ENCODE measurements at regions not wholly inside any gene's neighbourhood (a gene's known extent, or its start where the extent isn't known, plus 50 kb on each side); places are given as distances from the start of the nearest gene placed in this dataset.
"Not testable (repeated sequence)": the region's sequence is repeated elsewhere in the genome, so short reads cannot be mapped to it uniquely, and the experiment has no call there.

DNA sequence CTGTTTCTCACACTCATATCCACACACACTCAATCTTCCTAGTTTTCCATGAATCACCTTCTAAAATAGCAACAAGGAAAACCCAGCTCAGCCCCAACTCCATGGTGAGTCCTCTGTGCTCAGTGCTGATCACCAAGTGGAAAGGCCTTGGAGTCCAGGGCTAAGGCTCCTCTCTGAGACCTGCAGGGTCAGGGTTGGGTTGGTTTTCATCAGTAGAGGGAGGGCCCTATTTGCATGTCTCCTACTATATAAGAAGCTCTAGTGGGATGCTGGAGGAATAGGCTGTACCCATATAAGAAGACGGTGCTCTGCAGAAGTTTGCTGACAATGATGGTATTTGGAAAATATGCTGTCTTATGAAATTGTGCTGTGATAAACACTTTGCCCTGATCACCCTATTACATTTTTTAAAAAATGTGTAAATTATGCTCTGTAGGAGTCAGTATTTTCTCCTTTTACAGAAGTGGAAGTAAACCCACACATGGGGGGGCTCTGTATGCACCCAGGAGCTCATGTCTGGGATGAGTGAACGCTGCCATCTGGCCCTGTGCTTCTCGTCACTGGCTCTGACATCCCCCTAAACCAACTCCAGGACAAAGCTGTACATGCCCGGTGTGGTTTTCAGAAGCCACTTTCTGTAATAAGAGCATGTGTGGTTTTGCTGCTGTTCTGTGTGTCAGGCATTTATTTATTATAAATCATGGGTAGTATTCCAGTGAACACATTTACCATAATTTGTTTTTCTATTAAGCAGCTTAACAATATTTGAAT is 536.3 kb downstream of the TMEM121 start:
- no peaks in the 10 kb centered on the region for H3K36me3 ChIP-seq
- TF ChIP-seq Cebpa-rat (IDR thresholded peaks at IDR 0.05) = no peak
- no peak overlapping the region for H3K27ac ChIP-seq
- H3K9ac ChIP-seq = no peak overlapping the region
- H3K4me1 ChIP-seq = peaks cover 0 to 55% (median 29%) of the 10 kb centered on the region in 10 experiments; a peak in 14 of 20 replicates
- H3K27me3 ChIP-seq = no peaks in the 10 kb centered on the region
- no peaks in the 10 kb centered on the region for H4K20me1 ChIP-seq
- H3K4me2 ChIP-seq = peak overlapping the region in 8 of 11 experiments; percentile 23 to 68 (median 54); a peak in 13 of 22 replicates
- no peak overlapping the region for H3K4me3 ChIP-seq
- no peaks in the 10 kb centered on the region for H3K9me3 ChIP-seq (replicated peaks in 1 of 11)

- no peaks in the 10 kb centered on the region for H3K27me3 ChIP-seq
- no peak for TF ChIP-seq Cebpa-rat (IDR thresholded peaks at IDR 0.05)
- H3K4me2 ChIP-seq = no peak overlapping the region; a peak in 1 of 22 replicates
- no peak overlapping the region for H3K9ac ChIP-seq
- H4K20me1 ChIP-seq = no peaks in the 10 kb centered on the region
- H3K4me3 ChIP-seq = no peak overlapping the region
- no peak overlapping the region for H3K27ac ChIP-seq
- no peaks in the 10 kb centered on the region for H3K36me3 ChIP-seq
- H3K4me1 ChIP-seq = peaks cover 0 to 19% (median 4%) of the 10 kb centered on the region in 10 experiments; a peak in 11 of 20 replicates
- peaks cover 0 to under 1% (median 0%) of the 10 kb centered on the region in 11 experiments; a peak in 1 of 22 replicates for H3K9me3 ChIP-seq (replicated peaks in 1 of 11)
Observed at GRCh38 chr14:106067935-106068334, 541.6 kb downstream of the TMEM121 start.

- TF ChIP-seq Cebpa-rat (IDR thresholded peaks at IDR 0.05) = no peak
- Histone ChIP-seq H3K36me3 (no peaks in the 10 kb centered on the region), H3K9me3 (replicated peaks in 1 of 11) (peaks cover 0 to 5% (median 0%) of the 10 kb centered on the region in 11 experiments; a peak in 1 of 22 replicates)
Observed at GRCh38 chr14:106069804-106070625, 543.6 kb downstream of the TMEM121 start.

DNA sequence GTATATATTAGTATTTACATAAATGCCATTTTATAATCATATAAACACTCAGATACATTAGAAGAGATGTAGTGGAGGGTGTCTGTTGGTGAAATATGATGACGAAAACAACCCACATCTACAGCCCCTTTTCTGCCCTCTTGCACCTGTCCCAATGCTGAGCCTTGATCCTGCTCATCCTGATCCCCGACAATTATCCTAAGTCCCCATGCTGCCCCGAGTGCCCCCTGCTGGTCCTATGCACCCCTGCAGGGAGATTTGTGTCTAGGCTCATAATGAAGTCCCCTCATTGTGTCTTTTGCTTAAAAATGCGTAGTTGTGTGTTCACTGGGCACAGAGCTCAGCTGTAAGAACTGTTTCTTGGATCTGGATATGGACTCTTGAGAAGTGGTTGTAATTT is 554.5 kb downstream of the TMEM121 start:
- Histone ChIP-seq H3K27me3 (no peaks in the 10 kb centered on the region), H3K9ac (no peak overlapping the region), H3K36me3 (no peaks in the 10 kb centered on the region), H4K20me1 (no peaks in the 10 kb centered on the region), H3K9me3 (replicated peaks in 1 of 11) (no peaks in the 10 kb centered on the region), H3K27ac (no peak overlapping the region), H3K4me3 (no peak overlapping the region), H3K4me1 (no peaks in the 10 kb centered on the region), H3K4me2 (no peak overlapping the region)
- no peak for TF ChIP-seq Cebpa-rat (IDR thresholded peaks at IDR 0.05)

More at GRCh38 chr14:106069804-106070625, 543.6 kb downstream of the TMEM121 start:
- Histone ChIP-seq H4K20me1 (no peaks in the 10 kb centered on the region), H3K4me3 (no peak overlapping the region), H3K27ac (no peak overlapping the region), H3K4me2 (peak overlapping the region in 4 of 11 experiments; percentile 2 to 40 (median 22); a peak in 5 of 22 replicates), H3K27me3 (no peaks in the 10 kb centered on the region), H3K4me1 (peaks cover 0 to 11% (median 0%) of the 10 kb centered on the region in 10 experiments; a peak in 4 of 20 replicates), H3K9ac (no peak overlapping the region)

DNA sequence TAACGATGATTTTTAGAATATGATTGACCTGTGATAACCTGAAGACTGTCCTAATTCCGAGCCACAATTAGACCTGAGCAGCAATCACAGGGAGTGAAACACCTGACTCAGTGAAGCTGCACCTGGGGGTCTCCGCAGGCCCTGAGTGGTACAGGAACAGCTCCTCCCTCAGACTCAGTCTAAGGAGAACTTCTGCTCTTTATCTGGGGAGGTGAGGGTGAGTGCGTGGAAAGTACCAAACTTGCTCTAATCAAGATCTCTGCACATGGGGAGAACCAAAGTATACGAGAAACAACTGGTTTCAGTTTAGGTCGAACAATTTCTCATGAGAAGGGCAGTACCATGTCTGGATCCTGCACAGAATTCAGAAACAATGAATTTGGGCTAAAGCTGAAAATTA is 555.3 kb downstream of the TMEM121 start:
- H3K9me3 ChIP-seq (replicated peaks in 1 of 11); H3K4me1 ChIP-seq; H3K4me3 ChIP-seq; H3K27me3 ChIP-seq; H3K9ac ChIP-seq; H3K4me2 ChIP-seq; H4K20me1 ChIP-seq; H3K36me3 ChIP-seq; H3K27ac ChIP-seq: not testable (repeated sequence)

DNA sequence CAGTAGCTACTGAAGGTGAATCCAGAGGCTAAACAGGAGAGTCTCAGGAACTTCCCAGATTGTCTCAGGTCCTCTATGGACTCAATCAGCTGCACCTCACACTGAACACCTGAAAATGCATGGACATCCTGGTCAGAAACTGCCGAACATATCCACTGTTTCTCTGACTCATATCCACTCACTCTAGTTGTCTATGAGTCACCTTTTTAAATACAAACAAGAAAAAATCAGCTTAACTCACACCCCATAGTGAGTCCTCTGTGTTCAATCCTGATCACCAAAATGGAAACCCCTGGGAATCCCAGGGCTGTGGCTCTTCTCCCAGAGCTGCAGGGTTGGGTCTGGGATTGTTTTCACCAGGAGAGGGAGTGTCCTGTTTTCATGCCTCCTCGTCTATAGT is 556.7 kb downstream of the TMEM121 start:
- no peak overlapping the region for H3K4me3 ChIP-seq
- TF ChIP-seq Cebpa-rat (IDR thresholded peaks at IDR 0.05) = no peak
- no peaks in the 10 kb centered on the region for H4K20me1 ChIP-seq
- no peaks in the 10 kb centered on the region for H3K4me1 ChIP-seq
- no peak overlapping the region for H3K9ac ChIP-seq
- H3K36me3 ChIP-seq = no peaks in the 10 kb centered on the region
- no peaks in the 10 kb centered on the region for H3K9me3 ChIP-seq (replicated peaks in 1 of 11)
- H3K27ac ChIP-seq = no peak overlapping the region
- H3K4me2 ChIP-seq = no peak overlapping the region
- H3K27me3 ChIP-seq = no peaks in the 10 kb centered on the region

DNA sequence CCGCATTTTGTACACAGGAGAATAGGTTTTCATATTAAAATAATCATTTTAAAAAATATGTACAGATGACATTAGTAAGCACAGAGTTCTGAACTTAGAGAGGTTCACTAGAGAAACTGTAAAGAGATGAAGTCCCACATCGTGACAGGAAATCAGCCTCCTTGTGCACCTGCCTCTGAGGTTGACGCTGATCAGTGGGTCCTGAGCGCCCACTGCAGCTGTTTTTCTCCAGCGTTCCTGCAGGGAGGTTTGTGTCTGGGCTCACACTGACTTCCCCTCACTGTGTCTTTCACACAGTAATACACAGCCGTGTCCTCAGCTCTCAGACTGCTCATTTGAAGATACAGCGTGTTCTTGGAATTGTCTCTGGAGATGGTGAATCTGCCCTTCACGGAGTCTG is 561.5 kb downstream of the TMEM121 start:
- no peaks in the 10 kb centered on the region for H3K9me3 ChIP-seq (replicated peaks in 1 of 11)
- H3K36me3 ChIP-seq = no peaks in the 10 kb centered on the region
- H3K4me2 ChIP-seq = no peak overlapping the region
- no peak overlapping the region for H3K4me3 ChIP-seq
- H3K27ac ChIP-seq = no peak overlapping the region
- H3K4me1 ChIP-seq = no peaks in the 10 kb centered on the region
- no peaks in the 10 kb centered on the region for H4K20me1 ChIP-seq
- no peak for TF ChIP-seq Cebpa-rat (IDR thresholded peaks at IDR 0.05)
- no peaks in the 10 kb centered on the region for H3K27me3 ChIP-seq
- no peak overlapping the region for H3K9ac ChIP-seq

- not testable (repeated sequence) for H3K4me3 ChIP-seq
Observed at GRCh38 chr14:106088860-106089259, 562.5 kb downstream of the TMEM121 start.

DNA sequence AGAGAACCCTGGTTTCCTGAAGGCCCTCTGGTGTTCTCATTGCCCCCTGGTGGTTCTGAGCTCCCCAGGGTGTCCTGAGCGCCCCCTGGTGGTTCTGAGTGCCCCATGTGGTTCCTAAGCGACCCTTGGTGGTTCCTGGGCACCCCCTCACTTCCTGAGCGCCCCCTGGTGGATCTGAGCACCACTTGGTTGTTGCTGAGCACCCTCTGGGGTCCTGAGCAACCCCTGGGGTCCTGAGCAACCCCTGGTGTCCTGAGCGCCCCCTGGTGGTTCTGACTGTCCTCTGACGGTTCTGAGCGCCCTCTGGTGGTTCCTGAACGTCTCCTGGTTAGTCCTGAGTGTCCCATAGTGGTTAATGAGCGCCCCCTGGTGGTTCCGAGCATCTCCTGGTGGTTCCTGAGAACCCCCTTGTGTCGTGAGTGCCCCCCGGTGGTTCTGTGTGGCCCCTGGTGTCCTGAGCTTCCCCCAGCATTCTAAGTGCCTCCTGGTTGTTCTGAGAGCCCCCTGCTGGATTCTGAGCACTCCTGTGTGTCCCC is 568.3 kb downstream of the TMEM121 start:
- Histone ChIP-seq H3K4me1 (no peaks in the 10 kb centered on the region), H3K4me3 (no peak overlapping the region), H3K36me3 (no peaks in the 10 kb centered on the region), H3K27me3 (no peaks in the 10 kb centered on the region), H3K4me2 (no peak overlapping the region), H4K20me1 (no peaks in the 10 kb centered on the region), H3K9ac (no peak overlapping the region), H3K27ac (no peak overlapping the region), H3K9me3 (replicated peaks in 1 of 11) (no peaks in the 10 kb centered on the region)
- no peak for TF ChIP-seq Cebpa-rat (IDR thresholded peaks at IDR 0.05)

More at GRCh38 chr14:106088860-106089259, 562.5 kb downstream of the TMEM121 start:
- H3K27me3 ChIP-seq; H3K27ac ChIP-seq; H3K9ac ChIP-seq; H3K4me2 ChIP-seq; H3K9me3 ChIP-seq (replicated peaks in 1 of 11); H3K36me3 ChIP-seq; H4K20me1 ChIP-seq; H3K4me1 ChIP-seq: not testable (repeated sequence)

Measured in BLaER1 treated with 17β-estradiol and CSF1 and Interleukin-3, amounts not matched to agents 10 nM and 100 nM (cell line).